Renal cortical epithelial cell (primary cell): ENCODE measurements at regions not wholly inside any gene's neighbourhood (a gene's known extent, or its start where the extent isn't known, plus 50 kb on each side); places are given as distances from the start of the nearest gene placed in this dataset.

Source experiments
- DNase-seq: peaks from one replicate; pipeline ENCODE4 v3.0.0-alpha.2; 2011; ENCODE audit warnings: low read depth

DNA sequence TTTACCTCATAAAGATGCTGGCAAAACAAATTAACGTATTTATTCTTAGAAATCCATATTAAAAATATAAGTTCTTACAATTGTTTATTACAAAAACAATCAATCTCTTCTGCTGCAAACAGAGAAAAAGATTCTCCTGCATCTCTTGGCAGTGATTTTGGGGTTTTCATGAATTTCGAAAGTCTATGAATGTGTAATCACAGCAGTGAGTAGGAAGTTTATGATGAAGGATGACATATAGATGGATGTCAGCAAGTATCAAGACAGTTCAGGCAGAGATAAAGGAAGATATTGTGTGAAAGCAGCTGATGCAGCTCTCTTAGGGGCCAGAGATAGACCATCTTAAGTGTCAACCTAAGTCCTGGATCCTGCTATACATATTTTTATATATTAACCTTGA lies 196.9 kb upstream of the BANK1 start:
- no peak for DNase-seq

DNA sequence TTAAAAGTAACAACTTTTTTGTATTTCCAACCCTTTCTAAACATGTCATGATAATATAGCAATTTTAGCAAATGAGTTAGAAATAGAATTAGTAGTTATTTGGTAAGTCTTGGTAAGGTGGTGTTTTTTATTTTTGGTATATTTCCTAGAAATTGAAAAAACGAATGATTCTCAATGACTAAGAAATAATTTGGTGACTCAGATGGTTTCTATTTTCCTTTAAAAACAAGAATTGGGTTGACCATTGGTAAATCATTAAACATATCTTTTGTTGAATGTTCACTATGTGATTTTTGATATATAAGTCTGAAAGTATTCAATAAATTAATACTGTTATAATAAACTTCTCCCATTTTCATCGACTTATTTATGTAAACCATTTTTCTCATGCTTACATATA lies 206.2 kb upstream of the BANK1 start:
- peak; percentile 71 for DNase-seq

GRCh38 chr4:101563126-101563525 lies 215.8 kb upstream of the PPP3CA start:
- DNase-seq: no peak

DNA sequence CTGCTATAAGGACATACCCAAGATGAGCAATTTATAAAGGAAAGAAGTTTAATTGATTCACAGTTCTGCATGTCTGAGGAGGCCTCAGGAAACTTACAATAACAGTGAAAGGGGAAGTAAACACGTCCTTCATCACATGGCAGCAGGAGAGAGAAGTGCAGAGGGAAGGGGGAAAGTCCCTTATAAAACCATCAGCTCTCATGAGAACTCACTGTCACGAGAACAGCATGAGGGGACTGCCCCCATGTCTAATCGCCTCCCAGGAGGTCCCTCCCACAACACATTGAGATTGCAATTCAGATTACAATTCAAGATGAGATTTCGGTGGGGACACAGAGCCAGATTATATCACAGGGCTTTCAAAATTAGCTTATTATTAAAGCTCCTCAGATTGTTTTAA lies 209.5 kb upstream of the PPP3CA start:
- no peak for DNase-seq

DNA sequence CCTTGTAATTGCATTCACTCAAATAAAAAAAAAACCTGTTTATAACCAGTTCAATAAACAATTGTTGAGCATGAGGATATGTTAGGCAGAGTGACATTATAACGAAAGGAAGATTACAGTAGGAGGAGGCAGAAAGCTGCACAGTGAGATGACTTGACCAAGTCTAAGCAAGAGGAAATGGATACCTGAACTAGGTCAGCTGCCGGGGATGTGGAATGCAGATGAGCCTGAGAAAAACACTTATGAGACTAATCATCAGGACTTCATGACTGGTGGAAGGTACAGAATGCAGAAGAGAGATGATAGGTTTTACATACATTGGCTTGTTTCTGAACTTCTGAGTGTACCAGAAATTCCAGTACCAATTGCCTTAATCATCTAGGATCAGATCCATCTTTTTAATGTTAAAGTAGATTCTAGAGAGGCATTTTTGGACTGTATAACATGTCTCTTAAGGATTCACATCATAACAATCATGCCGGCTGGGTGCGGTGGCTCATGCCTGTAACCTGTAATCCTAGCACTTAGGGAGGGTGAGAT lies 208.1 kb upstream of the PPP3CA start:
- DNase-seq: peak; percentile 15

DNA sequence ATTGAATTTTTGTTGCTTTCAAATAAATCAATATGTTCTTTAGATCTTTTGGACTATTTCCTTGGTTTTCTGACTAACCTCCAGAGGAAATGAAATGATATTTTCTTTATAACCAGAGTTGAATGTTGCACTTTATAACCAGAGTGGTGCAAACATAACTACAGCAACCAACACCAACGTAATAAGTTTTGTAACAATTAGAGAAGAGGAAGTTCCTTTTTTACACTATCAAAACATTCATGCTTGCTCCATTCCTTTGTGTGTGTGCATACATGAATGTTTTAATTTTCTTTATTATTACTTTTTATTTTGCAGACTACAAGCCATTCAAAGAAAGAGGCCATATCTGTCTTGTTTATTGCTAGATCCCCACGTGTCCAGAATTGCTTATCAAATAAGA lies 193.0 kb upstream of the PPP3CA start:
- no peak for DNase-seq

DNA sequence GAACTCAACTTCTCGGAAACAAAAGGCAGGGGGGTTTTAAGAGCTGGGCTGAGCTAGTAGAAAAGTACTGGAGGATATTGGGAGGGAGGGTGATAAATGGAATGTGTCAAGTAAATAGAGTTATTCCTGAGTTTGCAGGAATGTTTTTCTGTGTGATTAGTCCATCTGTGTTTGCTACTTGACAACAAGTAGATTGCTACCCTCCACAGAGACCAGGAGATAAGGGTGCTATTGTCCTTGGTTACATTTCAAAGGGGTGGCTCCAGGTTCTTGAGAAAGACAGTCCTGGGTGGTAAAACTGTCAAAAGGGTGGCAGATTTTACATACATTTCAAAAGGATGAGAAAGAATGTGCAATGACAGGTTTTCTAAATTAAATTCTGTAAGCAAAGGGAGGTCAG lies 181.2 kb upstream of the PPP3CA start:
- DNase-seq: no peak

DNA sequence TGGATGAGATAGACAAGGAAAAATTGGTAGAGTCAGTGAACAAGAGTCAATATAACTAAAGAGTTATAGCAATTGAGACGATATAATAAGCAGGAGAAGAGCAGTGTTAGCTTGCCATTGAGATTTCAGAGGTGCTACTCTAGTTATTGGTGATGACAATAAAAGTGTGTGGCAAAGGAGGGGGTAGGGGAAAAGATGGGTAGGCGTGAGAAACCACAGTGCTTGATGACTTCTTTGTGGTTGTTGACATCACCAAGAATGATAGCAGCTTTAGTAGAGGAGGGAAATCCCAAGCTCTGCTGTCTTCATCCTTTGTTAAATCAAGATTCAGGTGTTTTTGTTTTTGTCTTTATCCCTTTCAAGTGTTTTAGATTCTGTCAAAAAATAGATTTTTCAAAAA lies 179.9 kb upstream of the PPP3CA start:
- DNase-seq: peak; percentile 48

DNA sequence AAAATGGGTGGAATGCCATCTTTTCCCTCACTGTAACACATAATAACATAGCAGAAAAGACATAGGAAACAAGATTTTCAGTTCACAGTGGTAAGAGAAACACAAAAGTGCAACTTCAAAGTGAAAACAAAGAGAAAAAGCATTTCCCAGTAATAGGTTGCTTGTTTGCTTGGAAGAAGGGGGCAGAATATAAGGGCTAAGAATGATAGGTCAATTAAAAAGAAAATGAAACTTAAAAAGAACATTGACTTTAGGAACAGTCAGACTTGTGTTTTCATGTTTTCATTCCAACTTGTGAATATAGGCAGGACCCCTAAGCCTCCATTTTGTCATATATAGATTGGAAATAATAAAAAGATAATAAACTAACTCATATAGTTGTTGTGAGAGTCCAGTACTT lies 168.2 kb upstream of the PPP3CA start:
- DNase-seq: no peak

DNA sequence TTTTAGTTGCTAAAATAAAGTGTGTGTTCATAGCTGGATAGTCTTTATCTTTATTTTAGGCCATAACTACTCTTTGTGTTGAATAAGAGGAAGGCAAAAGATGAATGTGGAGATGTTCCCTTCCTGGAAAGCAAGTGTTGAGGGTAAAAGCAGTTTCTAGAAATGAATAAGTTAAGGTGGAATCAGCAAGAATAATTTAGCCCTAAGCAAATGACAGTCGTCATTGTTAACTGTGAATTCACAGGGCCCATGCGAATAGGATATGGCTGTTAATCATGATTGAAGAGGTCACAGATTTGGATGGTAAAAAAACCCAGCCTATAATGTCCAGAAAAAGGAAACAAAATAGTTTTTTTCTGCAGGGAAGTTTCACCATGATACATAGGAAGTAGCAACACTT lies 167.8 kb upstream of the PPP3CA start:
- DNase-seq: no peak

- DNase-seq: no peak
Measured at GRCh38 chr4:101512416-101512815, 165.1 kb upstream of the PPP3CA start.

DNA sequence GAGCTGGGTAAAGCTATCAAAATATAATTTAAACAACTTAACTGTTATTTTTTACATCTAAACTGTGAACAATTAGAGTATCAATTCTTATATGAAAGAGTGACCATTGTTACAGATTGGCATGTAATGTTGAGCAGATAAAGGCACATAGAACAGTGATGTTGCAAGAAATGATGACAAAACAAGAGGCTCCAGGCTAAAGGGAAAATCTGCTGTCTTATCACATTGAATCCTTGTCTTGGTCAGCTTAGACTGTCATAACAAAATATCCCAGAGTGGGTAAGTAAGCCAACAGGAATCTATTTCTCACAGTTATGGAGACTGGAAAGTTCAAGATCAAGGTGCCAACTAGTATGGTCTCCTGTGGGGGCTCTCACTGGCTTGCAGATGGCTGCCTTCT lies 154.1 kb upstream of the PPP3CA start:
- DNase-seq: no peak

- no peak for DNase-seq
Measured at GRCh38 chr4:101500742-101501141, 153.4 kb upstream of the PPP3CA start.

- no peak for DNase-seq
Measured at GRCh38 chr4:101475246-101475645, 127.9 kb upstream of the PPP3CA start.

DNA sequence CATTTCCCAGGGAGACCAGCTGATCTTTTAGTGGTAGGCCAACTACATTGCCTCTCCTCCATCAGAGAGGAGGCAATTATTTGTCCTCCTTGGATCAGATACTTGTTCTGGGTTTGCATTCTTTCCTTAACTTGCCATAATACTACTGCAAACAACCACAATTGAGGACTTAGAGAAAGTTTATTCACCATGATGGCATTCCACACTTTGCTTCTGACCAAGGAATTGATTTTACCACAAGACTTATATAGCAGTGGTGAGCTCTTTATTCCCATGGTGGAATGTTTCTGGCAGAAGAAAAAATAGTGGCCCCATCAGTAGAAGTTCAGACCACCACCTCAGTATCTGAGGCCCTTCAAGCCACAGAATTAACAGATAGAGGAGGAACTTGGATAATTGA lies 123.9 kb upstream of the PPP3CA start:
- no peak for DNase-seq

- no peak for DNase-seq
Measured at GRCh38 chr4:101464596-101464995, 117.3 kb upstream of the PPP3CA start.

- DNase-seq: no peak
Measured at GRCh38 chr4:101458914-101459313, 111.6 kb upstream of the PPP3CA start.

DNA sequence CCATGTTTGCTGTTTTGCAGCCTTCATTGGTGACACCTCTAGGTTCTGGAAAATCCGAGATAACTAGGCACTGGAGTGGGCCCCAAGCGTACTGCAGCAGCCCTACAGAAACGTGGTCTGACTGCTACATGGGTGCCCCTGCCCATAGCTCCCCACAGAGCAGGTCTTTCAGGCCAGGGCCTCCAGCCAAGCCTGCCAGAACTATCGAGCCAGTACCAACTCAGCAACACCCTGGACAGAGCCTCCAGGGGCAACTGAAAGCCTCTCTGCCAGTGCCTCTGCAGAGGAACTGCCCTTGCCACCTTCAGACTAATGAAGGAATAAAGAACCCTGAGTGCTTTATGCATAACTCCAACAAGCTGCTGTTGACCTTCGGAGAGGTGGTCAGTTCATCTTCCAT lies 111.1 kb upstream of the PPP3CA start:
- no peak for DNase-seq

GRCh38 chr4:101451086-101451485 lies 103.8 kb upstream of the PPP3CA start:
- no peak for DNase-seq

GRCh38 chr4:101441446-101441845 lies 94.1 kb upstream of the PPP3CA start:
- no peak for DNase-seq

DNA sequence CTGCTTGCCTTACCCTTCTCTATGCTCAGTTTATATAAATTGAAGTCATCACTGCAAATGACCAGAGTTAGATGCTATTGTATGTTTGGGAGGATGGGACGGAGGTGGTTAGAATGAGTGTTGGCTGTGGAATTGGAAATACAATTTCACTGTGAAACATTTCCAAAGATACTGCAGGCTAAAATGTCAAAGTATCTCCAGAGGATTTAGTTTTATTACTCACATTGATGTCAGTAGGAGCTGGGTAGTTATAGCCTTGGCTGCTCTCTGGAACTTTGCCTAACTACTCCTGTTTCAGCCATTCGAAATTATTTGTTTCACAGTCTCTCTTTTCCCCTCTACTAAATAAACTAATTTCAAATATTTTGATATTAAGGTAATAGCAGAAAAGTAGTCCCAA lies 92.6 kb upstream of the PPP3CA start:
- no peak for DNase-seq

- no peak for DNase-seq
Measured at GRCh38 chr4:101421386-101421785, 74.1 kb upstream of the PPP3CA start.

DNA sequence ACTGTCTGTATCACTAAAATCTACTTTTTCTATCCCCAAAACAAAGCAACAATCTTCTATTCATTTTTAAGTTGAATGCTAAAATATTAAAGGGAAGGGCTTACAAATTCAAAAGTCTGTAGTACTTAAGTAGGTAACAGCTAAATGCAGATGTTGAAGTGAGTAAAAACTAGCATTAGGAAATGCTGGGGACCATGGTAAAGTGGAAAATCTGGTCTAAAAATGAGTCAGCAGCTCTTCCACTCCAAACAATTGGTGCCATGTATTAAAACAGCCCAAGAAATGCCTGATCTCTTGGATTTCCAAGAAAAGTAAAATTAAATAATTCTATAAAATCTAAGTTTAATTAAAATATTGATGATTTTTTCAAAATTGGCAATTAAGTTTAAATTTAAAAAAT lies 73.3 kb upstream of the PPP3CA start:
- DNase-seq: no peak

DNA sequence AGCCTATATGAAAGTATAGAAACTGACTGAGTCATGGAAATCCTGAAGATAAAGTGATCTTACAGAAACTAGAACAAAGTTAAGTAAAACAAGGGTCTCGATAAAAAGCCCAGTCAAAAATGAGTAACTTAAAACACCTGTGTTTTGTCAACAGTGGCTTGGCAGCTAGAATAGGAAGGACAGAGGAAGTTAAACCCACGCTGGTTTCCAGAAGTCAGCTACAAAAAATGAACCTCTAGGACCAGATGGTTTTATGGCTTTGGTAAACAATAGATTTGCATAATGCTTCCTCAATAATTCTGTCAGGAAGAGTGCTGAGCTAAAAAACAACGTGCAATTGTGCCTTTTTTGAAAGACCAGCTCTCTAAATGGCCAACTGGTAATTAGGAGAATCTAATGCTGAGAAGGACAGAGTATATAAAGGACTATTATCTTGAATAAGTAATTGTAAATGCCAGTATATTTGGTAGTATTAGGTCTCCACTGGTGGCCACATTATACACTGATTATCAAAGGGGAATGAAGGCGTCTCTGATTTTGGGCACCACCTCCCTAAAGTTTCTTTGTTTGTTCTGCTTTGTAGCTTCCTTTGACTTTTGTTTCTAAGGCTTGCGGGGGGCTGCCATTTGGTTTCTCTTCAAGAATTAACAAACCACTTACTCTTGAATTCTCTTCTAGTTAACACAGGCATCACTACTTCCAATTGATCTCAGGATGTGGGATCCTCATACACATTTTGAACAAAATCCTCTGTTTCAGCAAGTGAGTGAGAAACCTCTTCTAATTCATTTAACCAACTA lies 72.2 kb upstream of the PPP3CA start:
- peak; percentile 61 for DNase-seq
